Loucy (cell line): ENCODE measurements at regions not wholly inside any gene's neighbourhood (a gene's known extent, or its start where the extent isn't known, plus 50 kb on each side); places are given as distances from the start of the nearest gene placed in this dataset.

ENCODE experiments used
- H2AFZ ChIP-seq: fragments of 200-600 bp; sonication (generic); 2 replicates; pipeline ENCODE4 v1.6.0; 2016; ENCODE audit warnings: antibody characterized with exemption, mild to moderate bottlenecking, low read length, moderate library complexity
- H3F3A ChIP-seq: fragments of 200-600 bp; 2 replicates; pipeline ENCODE4 v1.6.0; 2016; ENCODE audit warnings: antibody characterized with exemption, low read depth, mild to moderate bottlenecking
- H3K27me3 ChIP-seq: fragments of 200-600 bp; sonication (generic); 2 replicates; pipeline ENCODE4 v1.6.1; 2014; ENCODE audit warnings: low read length, mild to moderate bottlenecking; ENCODE audit not compliant: insufficient read depth, poor library complexity, severe bottlenecking
- H3K36me3 ChIP-seq: fragments of 200-600 bp; sonication (generic); 2 replicates; pipeline ENCODE4 v1.6.1; 2016; ENCODE audit warnings: low read length; ENCODE audit not compliant: insufficient read depth
- H3K4me1 ChIP-seq: fragments of 200-600 bp; sonication (generic); 2 replicates; pipeline ENCODE4 v1.5.1; 2014; ENCODE audit warnings: low read length, mild to moderate bottlenecking; ENCODE audit not compliant: insufficient read depth, poor library complexity, severe bottlenecking
- H3K4me2 ChIP-seq: fragments of 200-600 bp; sonication (generic); 2 replicates; pipeline ENCODE4 v1.6.0; 2014; ENCODE audit warnings: antibody characterized with exemption, low read length, low read depth, mild to moderate bottlenecking; ENCODE audit not compliant: poor library complexity, severe bottlenecking
- H3K4me3 ChIP-seq: fragments of 200-600 bp; sonication (generic); 2 replicates; pipeline ENCODE4 v1.5.1; 2014; ENCODE audit warnings: low read length, mild to moderate bottlenecking, mixed read lengths; ENCODE audit not compliant: poor library complexity, severe bottlenecking
- H3K79me2 ChIP-seq: fragments of 200-600 bp; sonication (generic); 2 replicates; pipeline ENCODE4 v1.6.1; 2014; ENCODE audit warnings: low read length; ENCODE audit not compliant: insufficient read depth
- H3K9ac ChIP-seq: fragments of 200-600 bp; sonication (generic); 2 replicates; pipeline ENCODE4 v1.6.0; 2014; ENCODE audit warnings: mild to moderate bottlenecking, low read depth, low read length, moderate library complexity; ENCODE audit not compliant: poor library complexity, severe bottlenecking
- H3K9me2 ChIP-seq: fragments of 200-600 bp; sonication (generic); replicated peaks from 2 replicates; pipeline ENCODE4 v1.6.1; 2016; ENCODE audit warnings: low read depth, low read length, mixed read lengths
- H3K9me3 ChIP-seq: fragments of 200-600 bp; sonication (generic); 2 replicates; pipeline ENCODE4 v1.6.1; 2014; ENCODE audit warnings: mild to moderate bottlenecking, antibody characterized with exemption, low read length, low read depth; ENCODE audit not compliant: insufficient read depth
- H4K20me1 ChIP-seq: fragments of 200-600 bp; sonication (generic); 2 replicates; pipeline ENCODE4 v1.6.0; 2014; ENCODE audit warnings: antibody characterized with exemption, low read length, mild to moderate bottlenecking; ENCODE audit not compliant: insufficient read depth, poor library complexity, severe bottlenecking
- EZH2phosphoT487 ChIP-seq: fragments of 200-600 bp; IDR thresholded peaks from 2 replicates; pipeline ENCODE4 v1.6.1; 2018; ENCODE audit warnings: antibody characterized with exemption, mild to moderate bottlenecking, moderate library complexity, borderline replicate concordance
- TF ChIP-seq, protein P1 (sequence below): fragments of 200-600 bp; sonication (generic); conservative IDR thresholded peaks from 2 replicates; pipeline ENCODE4 v1.5.1; 2014; ENCODE audit warnings: mild to moderate bottlenecking, antibody characterized with exemption, low read length

DNA sequence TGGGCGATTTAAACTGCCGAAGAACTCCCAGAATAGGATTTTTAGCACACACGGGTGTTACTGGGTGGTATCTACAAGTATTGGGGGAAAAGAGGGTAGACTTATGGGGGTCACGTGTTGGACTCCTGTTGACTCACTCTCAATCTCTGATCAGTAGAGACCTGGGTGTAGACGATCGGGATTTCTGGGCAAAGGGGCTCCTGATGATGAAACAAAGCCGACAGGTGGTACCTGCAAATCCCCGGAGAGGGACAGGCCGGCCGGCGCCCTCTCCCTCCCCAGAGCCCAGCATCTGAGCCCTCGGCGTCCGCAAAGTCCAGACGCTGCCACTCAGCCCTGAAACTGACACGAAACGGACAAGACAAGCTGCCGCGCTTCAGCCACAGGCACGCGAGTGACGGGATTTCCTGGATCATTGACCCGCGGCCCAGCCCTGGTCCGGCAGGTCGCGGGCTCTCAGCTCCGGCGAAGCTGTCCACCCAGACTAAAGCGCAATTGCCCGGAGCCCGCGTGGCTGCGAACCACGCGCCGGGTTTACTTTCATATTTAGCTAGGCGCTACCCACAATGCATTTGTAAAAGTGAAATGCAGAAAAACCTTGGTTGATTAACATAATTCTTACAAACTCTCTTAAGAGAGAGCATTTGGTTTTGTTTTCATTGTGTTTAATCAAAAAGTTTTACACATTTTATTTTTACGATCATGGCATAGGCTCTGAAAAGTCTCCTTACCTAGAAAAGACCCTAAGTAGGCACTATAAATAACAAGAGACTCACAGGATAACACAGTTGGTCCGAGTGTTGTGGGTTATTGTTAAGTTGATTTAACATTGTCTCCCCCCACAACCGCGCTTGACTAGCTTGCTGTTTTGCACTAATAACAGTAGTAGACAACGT, 56.9 kb upstream of the EZH2 start:
- Histone ChIP-seq H3K4me1 (peaks cover 7% of the 10 kb centered on the region), H4K20me1 (no peaks in the 10 kb centered on the region), H2AFZ (peak overlapping the region; percentile 95), H3K79me2 (no peaks in the 10 kb centered on the region), H3K4me3 (peak overlapping the region; percentile 75), H3K36me3 (no peaks in the 10 kb centered on the region), H3K9me2 (no peaks in the 10 kb centered on the region), H3K4me2 (peak overlapping the region; percentile 74), H3F3A (no peaks in the 10 kb centered on the region), H3K9ac (peak overlapping the region; percentile 73), H3K9me3 (no peaks in the 10 kb centered on the region), H3K27me3 (no peaks in the 10 kb centered on the region)
- no peak for TF ChIP-seq EZH2phosphoT487
- TF ChIP-seq, protein P1, sequence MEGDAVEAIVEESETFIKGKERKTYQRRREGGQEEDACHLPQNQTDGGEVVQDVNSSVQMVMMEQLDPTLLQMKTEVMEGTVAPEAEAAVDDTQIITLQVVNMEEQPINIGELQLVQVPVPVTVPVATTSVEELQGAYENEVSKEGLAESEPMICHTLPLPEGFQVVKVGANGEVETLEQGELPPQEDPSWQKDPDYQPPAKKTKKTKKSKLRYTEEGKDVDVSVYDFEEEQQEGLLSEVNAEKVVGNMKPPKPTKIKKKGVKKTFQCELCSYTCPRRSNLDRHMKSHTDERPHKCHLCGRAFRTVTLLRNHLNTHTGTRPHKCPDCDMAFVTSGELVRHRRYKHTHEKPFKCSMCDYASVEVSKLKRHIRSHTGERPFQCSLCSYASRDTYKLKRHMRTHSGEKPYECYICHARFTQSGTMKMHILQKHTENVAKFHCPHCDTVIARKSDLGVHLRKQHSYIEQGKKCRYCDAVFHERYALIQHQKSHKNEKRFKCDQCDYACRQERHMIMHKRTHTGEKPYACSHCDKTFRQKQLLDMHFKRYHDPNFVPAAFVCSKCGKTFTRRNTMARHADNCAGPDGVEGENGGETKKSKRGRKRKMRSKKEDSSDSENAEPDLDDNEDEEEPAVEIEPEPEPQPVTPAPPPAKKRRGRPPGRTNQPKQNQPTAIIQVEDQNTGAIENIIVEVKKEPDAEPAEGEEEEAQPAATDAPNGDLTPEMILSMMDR = no peak

DNA sequence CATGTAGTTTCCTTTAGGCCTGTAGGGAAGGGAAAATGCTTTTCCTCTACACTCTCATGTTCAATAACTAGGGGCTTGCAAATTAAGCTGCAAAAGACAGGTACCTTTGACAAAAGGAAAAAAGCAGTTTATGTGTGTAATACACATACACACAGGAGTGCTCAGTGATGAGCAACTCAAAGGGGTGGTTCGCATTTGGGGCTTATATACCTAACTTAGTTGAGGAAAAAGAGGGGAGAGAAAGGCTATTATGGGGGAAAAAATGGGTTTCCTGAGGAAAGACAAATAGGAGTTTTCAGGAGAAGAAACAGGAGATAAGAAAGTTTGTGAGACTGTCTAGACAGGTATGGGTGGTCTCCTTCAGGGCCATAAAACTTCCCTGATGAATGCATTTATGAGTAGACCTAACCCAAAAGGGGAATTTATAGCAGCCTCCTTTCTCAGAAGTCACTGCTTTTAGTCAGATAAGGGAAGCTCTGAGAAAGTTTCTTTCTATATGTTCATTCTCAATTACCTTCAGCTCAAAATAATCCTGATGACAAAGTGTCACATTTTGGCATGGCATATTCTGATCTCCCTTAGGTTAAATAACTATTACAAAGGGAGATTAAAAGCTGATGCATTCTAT, 55.2 kb upstream of the EZH2 start:
- Histone ChIP-seq H3K4me3 (no peak overlapping the region), H3K36me3 (no peaks in the 10 kb centered on the region), H3K79me2 (no peaks in the 10 kb centered on the region), H3K9me2 (no peaks in the 10 kb centered on the region), H3K9me3 (no peaks in the 10 kb centered on the region), H3K4me1 (peaks cover 7% of the 10 kb centered on the region), H3K4me2 (no peak overlapping the region), H3K27me3 (no peaks in the 10 kb centered on the region), H4K20me1 (no peaks in the 10 kb centered on the region), H3F3A (no peaks in the 10 kb centered on the region), H2AFZ (no peak overlapping the region), H3K9ac (no peak overlapping the region)
- TF ChIP-seq, protein P1 = no peak
- TF ChIP-seq EZH2phosphoT487 = no peak

- TF ChIP-seq, protein P1 = no peak
- TF ChIP-seq EZH2phosphoT487 = no peak
- no peaks in the 10 kb centered on the region for H3K9me3 ChIP-seq
- no peak overlapping the region for H2AFZ ChIP-seq
- no peaks in the 10 kb centered on the region for H3F3A ChIP-seq
- no peaks in the 10 kb centered on the region for H3K36me3 ChIP-seq
- no peak overlapping the region for H3K9ac ChIP-seq
- H4K20me1 ChIP-seq = no peaks in the 10 kb centered on the region
- H3K4me3 ChIP-seq = no peak overlapping the region
- no peaks in the 10 kb centered on the region for H3K9me2 ChIP-seq
- H3K27me3 ChIP-seq = no peaks in the 10 kb centered on the region
- H3K4me1 ChIP-seq = peaks cover 6% of the 10 kb centered on the region
- H3K79me2 ChIP-seq = no peaks in the 10 kb centered on the region
- no peak overlapping the region for H3K4me2 ChIP-seq
Measured at GRCh38 chr7:148935451-148935850, 51.4 kb upstream of the EZH2 start.
